Prostate gland (tissue), 2 donors: ENCODE measurements at regions not wholly inside any gene's neighbourhood (a gene's known extent, or its start where the extent isn't known, plus 50 kb on each side); places are given as distances from the start of the nearest gene placed in this dataset.

Experiments
- CTCF ChIP-seq, 4 experiments: fragments of 200-600 bp in 2 of 4; fragments of 450-650 bp in 2 of 4; sonication (generic) in 2 of 4; IDR thresholded peaks; 1 replicate in 3 of 4; 2 replicates in 1 of 4; pipeline ENCODE4 v1.5.1; 2016 to 2019; ENCODE audit warnings: antibody characterized with exemption in 4 of 4, mild to moderate bottlenecking in 2 of 4, moderate library complexity in 2 of 4
- POLR2AphosphoS5 ChIP-seq: sonication (generic); formaldehyde crosslinking; IDR thresholded peaks from one replicate; pipeline ENCODE4 v1.6.1; 2017; ENCODE audit warnings: antibody characterized with exemption

- no peak for TF ChIP-seq POLR2AphosphoS5
- no peak for TF ChIP-seq CTCF (IDR thresholded peaks at IDR 0.05)
Measured at GRCh38 chr3:127390365-127391025, 102.6 kb upstream of the PRR20G start.
